Hematopoietic multipotent progenitor cell treated with erythropoietin and hydrocortisone succinate and interleukin-3 and kit ligand, for 17 days (in vitro differentiated cells): ENCODE measurements at regions not wholly inside any gene's neighbourhood (a gene's known extent, or its start where the extent isn't known, plus 50 kb on each side); places are given as distances from the start of the nearest gene placed in this dataset.

Experiments
- DNase-seq: peaks from one replicate; pipeline ENCODE4 v3.0.0-alpha.2; 2015; ENCODE audit warnings: low spot score

DNA sequence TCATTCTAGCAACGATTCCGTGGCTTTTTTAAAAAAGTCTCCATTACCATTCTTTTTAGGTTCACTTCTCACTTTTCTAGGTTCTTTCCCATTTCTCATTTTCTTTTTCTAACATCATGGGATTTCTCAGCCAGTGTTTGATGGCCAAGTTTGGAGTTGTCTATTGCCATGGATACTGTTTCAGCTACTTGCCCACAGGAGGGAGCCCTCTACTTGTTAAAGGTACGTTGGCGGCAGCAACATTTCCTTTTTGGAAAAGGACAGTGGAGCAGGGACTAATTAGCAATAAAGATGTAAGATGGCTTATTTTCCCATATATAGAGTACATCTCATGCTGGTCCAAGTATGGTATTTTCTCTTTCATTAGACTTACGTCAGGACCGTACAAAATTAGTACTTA is 2257.5 kb upstream of the C9orf72 start:
- DNase-seq, result no peak

GRCh38 chr9:29838491-29839020 is 2265.3 kb upstream of the C9orf72 start:
- DNase-seq, result no peak

DNA sequence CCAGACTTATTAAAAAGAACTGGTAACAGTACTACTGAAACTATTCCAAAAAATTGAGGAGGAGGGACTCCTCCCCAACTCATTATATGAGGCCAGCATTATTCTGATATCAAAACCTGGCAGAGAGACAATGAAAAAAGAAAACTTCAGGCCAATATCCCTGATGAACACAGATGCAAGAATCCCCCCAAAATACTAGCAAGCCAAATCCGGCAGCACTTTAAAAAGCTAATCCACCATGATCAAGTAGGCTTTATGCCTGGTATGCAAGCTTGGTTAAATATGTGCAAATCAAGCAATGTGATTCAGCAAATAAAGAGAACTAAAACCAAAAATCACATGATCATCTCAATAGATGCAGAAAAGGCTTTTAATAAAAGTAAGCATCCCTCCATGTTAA is 2271.0 kb upstream of the C9orf72 start:
- DNase-seq, result no peak

DNA sequence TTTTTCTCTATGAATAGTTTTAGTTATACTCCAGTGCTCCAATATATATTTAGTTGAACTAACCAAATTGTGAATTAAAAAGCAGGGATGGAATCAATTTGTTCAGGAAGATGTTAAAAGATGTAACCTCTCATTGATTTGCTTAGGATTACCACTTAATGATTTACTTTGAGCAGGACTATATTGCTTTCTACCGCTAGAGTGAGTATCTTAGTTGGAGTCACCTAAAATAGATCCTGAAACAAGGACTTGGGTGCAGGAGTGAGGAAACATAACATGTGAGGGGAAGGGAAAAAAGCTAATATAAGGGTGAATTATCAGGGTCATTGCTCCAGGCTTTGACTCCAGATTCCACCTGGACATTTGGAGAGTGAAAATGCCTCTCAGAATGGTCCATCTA is 2277.4 kb upstream of the C9orf72 start:
- DNase-seq, result no peak

- no peak for DNase-seq
Observed at GRCh38 chr9:29861803-29862202, 2288.5 kb upstream of the C9orf72 start.

DNA sequence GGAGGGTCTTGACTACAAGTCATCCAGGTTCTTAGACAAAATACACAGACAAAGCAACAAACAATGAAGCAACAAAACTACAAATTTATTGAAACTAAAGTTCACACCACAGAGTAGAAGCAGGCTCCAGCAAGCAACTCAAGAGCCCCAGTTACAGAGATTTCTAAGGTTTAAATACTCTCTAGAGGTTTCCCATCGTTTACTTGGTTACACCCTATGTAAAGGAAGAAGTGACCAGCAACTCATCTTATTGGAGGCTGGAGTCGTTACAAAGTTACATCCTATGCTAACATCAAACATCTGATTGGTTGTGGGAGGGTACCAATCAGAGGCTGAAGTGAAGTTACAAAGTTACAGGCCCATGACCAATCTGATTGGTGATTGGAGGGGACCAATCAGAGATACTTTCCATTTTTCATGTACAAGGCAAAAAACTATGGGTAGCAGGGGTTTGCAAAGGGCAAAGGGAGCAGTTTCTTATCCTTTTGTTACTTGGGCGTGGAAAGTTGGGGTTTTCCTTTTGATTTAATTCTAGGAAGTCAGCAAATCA is 2292.6 kb upstream of the C9orf72 start:
- DNase-seq, result no peak

DNA sequence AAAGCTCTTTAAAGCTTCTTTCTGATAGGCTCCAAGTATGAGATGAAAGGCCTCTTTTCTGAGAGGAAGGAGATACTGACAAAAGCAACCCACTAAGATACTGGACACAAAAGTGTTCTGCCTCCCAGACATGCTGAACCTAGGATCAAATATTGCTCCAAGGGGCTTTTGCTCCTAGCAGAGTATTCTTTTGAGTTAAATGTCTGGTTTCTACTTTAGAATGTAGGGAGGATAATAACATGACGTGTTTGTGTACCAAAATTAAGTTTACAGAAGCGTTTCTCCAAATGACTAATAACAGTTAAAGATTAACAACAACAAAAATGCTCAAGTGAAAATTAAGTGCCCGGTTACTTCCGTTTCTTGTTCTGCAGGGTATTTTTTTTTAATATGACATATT is 2293.3 kb upstream of the C9orf72 start:
- DNase-seq, result no peak

DNA sequence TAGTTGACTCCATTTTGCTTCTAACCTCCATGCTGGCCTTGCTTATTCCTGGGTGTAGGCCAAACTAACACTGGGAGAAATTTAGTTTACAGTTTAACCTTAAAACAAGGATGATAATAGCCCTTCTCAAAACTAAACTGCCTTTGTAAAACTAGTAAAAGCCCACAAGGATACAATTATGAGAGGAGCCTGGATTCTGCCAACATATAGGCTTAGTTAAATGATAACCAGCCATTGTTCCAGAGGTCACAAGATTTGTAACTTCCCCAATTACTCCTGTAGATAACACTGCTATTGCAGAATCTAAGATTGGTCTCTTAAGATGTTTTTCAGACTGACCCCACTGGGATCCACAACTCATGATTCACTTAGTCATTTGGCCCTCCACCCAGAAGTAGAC is 2300.3 kb upstream of the C9orf72 start:
- no peak for DNase-seq

DNA sequence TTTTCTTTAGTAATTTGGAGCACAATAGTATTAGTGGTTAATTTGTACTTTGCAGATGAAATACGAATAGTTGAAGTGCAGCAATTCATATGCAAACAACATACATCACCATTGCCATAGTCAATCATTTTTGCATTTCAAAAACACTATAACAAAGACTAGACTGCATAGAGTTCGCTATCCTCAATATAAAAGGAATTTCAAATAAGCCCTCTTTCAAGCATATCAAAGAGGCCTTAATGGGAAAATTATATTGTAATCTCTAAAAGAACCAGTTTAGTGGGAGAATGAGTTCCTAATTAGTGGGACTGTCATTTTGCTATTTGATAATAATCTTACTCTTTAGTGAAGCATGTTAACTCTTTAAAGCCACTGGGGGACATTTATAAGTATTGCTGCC is 2302.3 kb upstream of the C9orf72 start:
- no peak for DNase-seq

- DNase-seq, result no peak
Observed at GRCh38 chr9:29882767-29883166, 2309.5 kb upstream of the C9orf72 start.

DNA sequence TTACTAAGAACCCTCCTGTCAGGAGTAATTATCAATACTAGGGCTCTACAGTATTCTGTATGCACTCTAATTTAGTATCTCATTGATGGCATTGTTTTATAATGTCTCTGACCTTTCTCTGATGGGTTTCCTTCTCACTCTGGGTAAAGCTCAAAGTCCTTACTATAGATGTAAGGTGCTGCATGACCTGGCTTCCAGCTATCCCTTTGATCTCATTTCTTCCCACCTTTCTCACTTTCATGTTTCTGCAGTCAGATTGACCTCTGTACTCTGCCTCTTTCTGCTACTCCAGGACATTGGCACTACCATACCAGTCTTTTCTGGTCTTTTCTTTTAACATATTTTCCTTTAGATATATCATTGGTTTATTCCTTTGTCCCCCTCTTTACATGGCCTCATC is 2332.8 kb upstream of the C9orf72 start:
- no peak for DNase-seq

- no peak for DNase-seq
Observed at GRCh38 chr9:29928072-29928471, 2354.8 kb upstream of the C9orf72 start.

- DNase-seq, result no peak
Observed at GRCh38 chr9:29939559-29939958, 2366.3 kb upstream of the C9orf72 start.

DNA sequence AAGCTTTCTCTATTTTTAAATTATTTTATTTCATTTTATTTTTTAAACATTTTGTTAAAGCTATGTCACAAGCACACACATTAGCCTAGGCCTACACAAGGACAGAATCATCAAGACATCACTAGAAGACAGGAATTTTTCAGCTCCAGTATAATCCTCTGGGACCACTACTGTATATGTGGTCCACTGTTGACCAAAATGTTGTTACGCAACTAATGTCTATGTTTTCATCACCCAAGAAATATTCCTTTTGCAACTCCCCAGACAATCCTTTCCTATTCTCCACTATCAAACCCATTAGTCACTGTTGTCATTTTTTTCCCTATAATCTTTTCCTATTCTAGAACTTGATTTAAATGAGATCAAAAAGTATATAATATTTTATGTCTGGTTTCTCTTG is 2371.7 kb upstream of the C9orf72 start:
- DNase-seq, result no peak

- DNase-seq, result no peak
Observed at GRCh38 chr9:29958469-29958868, 2385.2 kb upstream of the C9orf72 start.

- DNase-seq, result no peak
Observed at GRCh38 chr9:29965834-29966233, 2392.6 kb upstream of the C9orf72 start.

DNA sequence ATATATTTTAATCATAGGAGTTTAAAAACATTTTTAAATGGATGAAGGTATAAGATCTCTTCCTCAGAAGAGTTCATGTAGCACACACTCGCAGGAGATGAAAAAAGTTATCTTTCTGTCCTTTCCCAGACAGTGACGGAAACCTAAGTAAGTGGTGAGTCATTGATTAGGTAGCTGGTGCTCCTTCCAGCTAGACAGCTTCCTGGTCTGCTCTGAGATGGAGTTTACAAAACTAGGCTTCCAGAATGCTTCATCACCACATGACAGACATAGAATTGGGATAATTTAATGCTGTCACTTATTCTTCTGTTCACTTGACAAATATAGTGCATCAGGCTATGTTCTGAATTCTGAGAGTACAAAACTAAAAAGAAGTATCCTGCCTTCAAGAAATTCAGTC is 2393.0 kb upstream of the C9orf72 start:
- DNase-seq, result no peak

DNA sequence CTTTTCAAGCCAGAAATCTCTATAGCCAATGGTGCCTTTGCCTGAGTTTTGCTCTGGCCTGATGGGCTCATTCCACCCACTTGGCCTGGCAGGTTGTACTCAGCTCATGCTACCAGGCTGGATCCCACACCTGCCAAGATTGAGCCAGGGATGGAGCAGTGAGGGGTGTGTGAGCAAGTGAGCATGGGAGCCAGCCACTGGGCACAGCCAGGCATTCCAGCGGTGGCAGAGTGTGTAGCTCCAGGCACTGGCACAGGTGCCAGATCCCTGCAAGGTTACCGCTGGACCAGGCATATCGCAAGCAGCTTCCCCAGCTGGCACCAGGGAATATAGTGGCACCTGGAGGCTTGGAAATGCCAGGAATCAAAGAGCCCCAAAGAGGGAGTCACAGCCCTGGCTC is 2395.6 kb upstream of the C9orf72 start:
- DNase-seq, result no peak

DNA sequence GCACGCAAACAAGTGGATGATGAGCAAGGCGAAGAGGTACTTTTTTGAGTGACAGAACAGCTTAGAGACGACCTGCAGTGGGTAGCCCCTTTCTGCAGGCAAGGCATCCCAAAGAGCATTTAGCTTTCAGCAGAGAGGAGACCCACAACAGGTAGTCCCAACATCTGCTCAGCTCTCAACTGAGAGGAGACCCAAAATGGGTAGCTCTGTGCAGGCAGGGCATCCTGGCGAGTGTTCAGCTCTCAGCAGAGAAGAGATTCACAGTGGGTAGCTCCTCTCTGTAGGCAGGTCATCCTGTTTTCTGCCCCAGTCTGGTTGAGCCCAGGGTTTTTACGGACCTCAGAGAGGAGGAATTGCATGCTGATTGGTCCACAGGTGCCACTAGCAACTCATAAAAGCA is 2396.1 kb upstream of the C9orf72 start:
- no peak for DNase-seq

- no peak for DNase-seq
Observed at GRCh38 chr9:29969856-29970647, 2396.8 kb upstream of the C9orf72 start.

DNA sequence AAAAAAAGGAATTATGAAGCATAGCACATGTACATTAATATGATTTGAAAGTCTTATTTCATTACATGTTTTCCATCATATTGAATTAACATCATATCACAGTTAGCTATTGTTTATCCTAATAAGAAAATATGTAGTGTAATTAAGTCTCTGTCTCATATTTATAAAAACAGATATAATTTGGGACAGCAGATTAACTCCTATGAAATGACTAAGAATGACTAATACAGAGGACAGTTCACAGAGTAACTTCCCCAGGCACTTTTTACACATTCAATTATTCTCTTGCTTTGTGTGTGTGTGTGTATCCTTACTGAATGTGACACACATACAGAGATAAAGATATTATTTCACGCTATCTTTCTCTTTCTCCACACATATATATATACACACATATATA is 2400.9 kb upstream of the C9orf72 start:
- DNase-seq, result no peak

- no peak for DNase-seq
Observed at GRCh38 chr9:29976981-29977380, 2403.7 kb upstream of the C9orf72 start.

DNA sequence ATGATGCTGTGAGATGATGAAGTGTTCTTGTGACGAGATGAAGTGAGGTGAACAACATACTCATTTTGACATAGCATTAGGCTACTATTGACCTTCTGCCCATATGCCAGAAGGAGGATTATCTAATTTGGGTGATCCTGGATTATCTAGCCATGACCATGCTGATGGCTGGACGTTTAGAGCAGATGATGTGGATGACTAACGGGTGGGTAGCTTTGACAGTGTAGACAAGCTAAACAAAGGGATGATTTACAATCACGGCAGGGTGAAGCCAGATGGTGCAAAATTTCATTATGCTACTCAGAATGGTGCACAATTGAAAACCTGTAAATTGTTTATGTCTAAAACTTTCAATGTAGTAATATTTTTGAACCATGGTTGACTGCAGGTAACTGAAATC is 2403.4 kb upstream of the ACO1 start:
- no peak for DNase-seq

DNA sequence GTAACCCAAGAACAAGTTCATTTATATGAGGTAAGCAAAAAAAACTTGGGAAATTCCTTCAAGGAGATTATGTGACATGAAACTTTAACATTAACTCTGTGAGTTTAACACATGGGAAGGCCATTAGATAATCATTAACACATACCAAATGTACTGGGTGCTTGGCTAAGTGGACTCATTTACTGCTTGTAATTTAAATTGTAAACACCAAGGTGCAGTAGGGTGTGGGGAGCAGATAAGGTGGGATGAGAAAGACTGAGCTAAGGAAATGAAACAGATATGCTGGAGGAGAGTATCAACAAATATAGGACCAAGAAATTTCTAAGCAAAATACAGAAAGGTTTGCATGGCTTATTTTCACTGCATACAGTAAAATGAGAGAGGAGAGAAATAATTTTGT is 2384.8 kb upstream of the ACO1 start:
- DNase-seq, result no peak
